ENCODE measurements at regions not wholly inside any gene's neighbourhood (a gene's known extent, or its start where the extent isn't known, plus 50 kb on each side); places are given as distances from the start of the nearest gene placed in this dataset.

DNA sequence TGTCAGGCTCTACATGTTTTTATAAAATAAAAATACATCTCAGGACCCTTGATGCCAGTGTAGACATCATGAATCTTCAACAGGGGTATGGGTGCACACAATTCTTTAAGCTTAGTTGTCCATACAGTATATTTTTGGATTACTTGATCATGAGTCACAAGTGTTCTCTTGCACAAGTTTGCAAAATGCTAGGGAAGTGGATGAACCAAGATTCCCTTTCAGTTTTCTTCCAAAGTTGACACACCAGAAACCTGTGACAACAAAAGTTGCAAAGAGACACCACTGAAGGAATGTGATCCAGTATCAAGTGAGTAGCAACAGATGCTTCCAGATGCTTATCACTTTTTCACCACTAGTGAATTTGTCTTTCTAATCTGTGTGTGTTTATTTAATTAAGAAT is 1021.2 kb downstream of the PCDH7 start:
- no peaks in the 10 kb centered on the region for H3K79me2 ChIP-seq (ENCODE audit: control insufficient read depth in 1 of 2, insufficient read depth in 2 of 2, low read length in 2 of 2)
- H3K56ac ChIP-seq (replicated peaks; ENCODE audit: insufficient read length, low read depth, low read length) = no peak overlapping the region
- no peak overlapping the region for H3K18ac ChIP-seq (ENCODE audit: extremely low read depth, low read length)
- no peak overlapping the region for H3K4me3 ChIP-seq (ENCODE audit: extremely low read depth in 1 of 4, insufficient read depth in 2 of 4, low read depth in 3 of 4, low read length in 4 of 4)
- no peaks in the 10 kb centered on the region for H4K20me1 ChIP-seq (replicated peaks in 1 of 2; ENCODE audit: control insufficient read depth in 1 of 2, insufficient read depth in 2 of 2, low read length in 2 of 2)
- H3K14ac ChIP-seq (ENCODE audit: insufficient read length) = no peak overlapping the region
- no peak overlapping the region for H4K91ac ChIP-seq (replicated peaks; ENCODE audit: insufficient read length, low read length)
- H3K4ac ChIP-seq (replicated peaks; ENCODE audit: insufficient read length, low read depth, low read length) = no peak overlapping the region
- no peaks in the 10 kb centered on the region for H3K9me3 ChIP-seq (ENCODE audit: insufficient read depth in 2 of 2, low read depth in 1 of 2, low read length in 1 of 2)
- H3K4me2 ChIP-seq (ENCODE audit: insufficient read depth in 1 of 2, low read depth in 2 of 2, low read length in 2 of 2) = no peak overlapping the region
- no peak overlapping the region for H3K27ac ChIP-seq (ENCODE audit: low read depth, low read length)
- no peak for DNase-seq (ENCODE audit: low read depth in 1 of 2, low spot score in 2 of 2)
- no peaks in the 10 kb centered on the region for H3K36me3 ChIP-seq (ENCODE audit: control insufficient read depth in 2 of 4, insufficient read depth in 4 of 4, low read length in 3 of 4)
- H2BK120ac ChIP-seq (replicated peaks; ENCODE audit: low read depth, low read length) = no peak overlapping the region
- no peak overlapping the region for H2AK5ac ChIP-seq (ENCODE audit: low read depth, low read length)
- no peak overlapping the region for H2BK5ac ChIP-seq (ENCODE audit: low read depth, low read length)
- H3K9ac ChIP-seq (replicated peaks in 1 of 4; ENCODE audit: extremely low read depth in 1 of 4, low read depth in 3 of 4, low read length in 3 of 4) = no peak overlapping the region
- POLR2A ChIA-PET (ENCODE audit: partially characterized antibody) = no interaction called here
- no peaks in the 10 kb centered on the region for H3K23me2 ChIP-seq (ENCODE audit: low read depth, low read length)
- no peak overlapping the region for H4K8ac ChIP-seq (ENCODE audit: extremely low read depth, insufficient read depth, low read length)
- no peak for TF ChIP-seq SRF (IDR thresholded peaks at IDR 0.05; ENCODE audit: low read depth, low read length)
- no peak for TF ChIP-seq YY1 (IDR thresholded peaks at IDR 0.05; ENCODE audit: low read depth, low read length)
- no peak for TF ChIP-seq TAF7 (optimal IDR thresholded peaks at IDR 0.05; ENCODE audit: borderline replicate concordance, low read depth, low read length)
- no peak for TF ChIP-seq POU5F1 (IDR thresholded peaks at IDR 0.05; ENCODE audit: low read depth, low read length)
- no peak for TF ChIP-seq HDAC2 (IDR thresholded peaks at IDR 0.05; ENCODE audit: borderline replicate concordance in 1 of 2, low read depth in 2 of 2, low read length in 2 of 2)
- CTCF ChIA-PET (ENCODE audit: partially characterized antibody) = no interaction called here
- no peak overlapping the region for H2AFZ ChIP-seq (ENCODE audit: low read length)
- no peaks in the 10 kb centered on the region for H3K79me1 ChIP-seq (ENCODE audit: low read depth, low read length)
- no peak overlapping the region for H3K23ac ChIP-seq (ENCODE audit: insufficient read length)
- H2BK12ac ChIP-seq (ENCODE audit: low read depth, low read length) = no peak overlapping the region
- no peaks in the 10 kb centered on the region for H3K4me1 ChIP-seq (replicated peaks in 1 of 4; ENCODE audit: control insufficient read depth in 3 of 4, insufficient read depth in 4 of 4, low read length in 3 of 4)
- no peak overlapping the region for H2BK20ac ChIP-seq (ENCODE audit: low read length)
- no peak overlapping the region for H4K5ac ChIP-seq (ENCODE audit: insufficient read length, low read depth, low read length)
- H2BK15ac ChIP-seq (ENCODE audit: low read length) = no peak overlapping the region
- no peak for FAIRE-seq
- no peaks in the 10 kb centered on the region for H3K27me3 ChIP-seq (replicated peaks in 1 of 4; ENCODE audit: control insufficient read depth in 3 of 4, extremely low read depth in 1 of 4, insufficient read depth in 3 of 4, low read length in 3 of 4)
